ENCODE measurements at regions not wholly inside any gene's neighbourhood (a gene's known extent, or its start where the extent isn't known, plus 50 kb on each side); places are given as distances from the start of the nearest gene placed in this dataset.

GRCh38 chr20:60478533-60478932, 520.3 kb downstream of the CDH26 start:
- intact Hi-C loops (cut with DNase I; ENCODE audit: low total_unique reads) = no loop called here
- no peaks in the 10 kb centered on the region for H3K36me3 ChIP-seq
- no peak overlapping the region for H3K27ac ChIP-seq
- TF ChIP-seq CTCF (IDR thresholded peaks at IDR 0.05) = no peak
- TF ChIP-seq POLR2A (IDR thresholded peaks at IDR 0.05) = no peak
- no peak overlapping the region for H3K4me3 ChIP-seq
- no peaks in the 10 kb centered on the region for H3K4me1 ChIP-seq
- no peak for DNase-seq
- H3K27me3 ChIP-seq = no peaks in the 10 kb centered on the region
- no peaks in the 10 kb centered on the region for H3K9me3 ChIP-seq

- no peak for TF ChIP-seq POLR2A (IDR thresholded peaks at IDR 0.05)
- TF ChIP-seq CTCF (IDR thresholded peaks at IDR 0.05) = no peak
- no peak overlapping the region for H3K27ac ChIP-seq
Observed at GRCh38 chr20:60480950-60481742, 522.9 kb downstream of the CDH26 start.

DNA sequence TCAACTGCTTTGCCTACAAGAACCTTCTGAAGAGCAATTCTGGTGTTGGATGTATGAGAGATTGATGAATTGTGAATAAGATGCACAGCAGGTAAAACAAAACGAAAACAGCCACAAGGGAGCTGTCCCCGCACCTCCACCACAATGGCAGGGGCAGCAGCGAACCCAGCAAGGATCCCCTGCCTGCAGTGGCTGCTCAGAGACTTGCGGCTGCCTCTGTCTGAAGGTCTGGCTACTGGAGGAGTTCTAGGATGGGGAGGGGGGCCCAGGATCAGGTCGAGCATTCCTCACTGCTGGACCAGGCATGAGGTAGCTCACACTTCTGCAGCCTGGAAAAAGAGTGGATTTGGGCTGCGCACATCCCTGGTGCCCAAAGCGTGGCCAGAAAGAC, 523.5 kb downstream of the CDH26 start:
- no peak for DNase-seq
- H3K9me3 ChIP-seq = no peaks in the 10 kb centered on the region
- H3K4me3 ChIP-seq = no peak overlapping the region
- no peak overlapping the region for H3K27ac ChIP-seq
- H3K36me3 ChIP-seq = no peaks in the 10 kb centered on the region
- H3K4me1 ChIP-seq = no peaks in the 10 kb centered on the region
- H3K27me3 ChIP-seq = no peaks in the 10 kb centered on the region
- intact Hi-C loops (cut with DNase I; ENCODE audit: low total_unique reads) = no loop called here
- TF ChIP-seq CTCF (IDR thresholded peaks at IDR 0.05) = no peak
- no peak for TF ChIP-seq POLR2A (IDR thresholded peaks at IDR 0.05)

More at GRCh38 chr20:60480950-60481742, 522.9 kb downstream of the CDH26 start:
- H3K36me3 ChIP-seq = no peaks in the 10 kb centered on the region
- no peak for DNase-seq
- H3K4me1 ChIP-seq = no peaks in the 10 kb centered on the region
- intact Hi-C loops (cut with DNase I; ENCODE audit: low total_unique reads) = no loop called here
- H3K4me3 ChIP-seq = no peak overlapping the region
- no peaks in the 10 kb centered on the region for H3K27me3 ChIP-seq
- no peaks in the 10 kb centered on the region for H3K9me3 ChIP-seq

DNA sequence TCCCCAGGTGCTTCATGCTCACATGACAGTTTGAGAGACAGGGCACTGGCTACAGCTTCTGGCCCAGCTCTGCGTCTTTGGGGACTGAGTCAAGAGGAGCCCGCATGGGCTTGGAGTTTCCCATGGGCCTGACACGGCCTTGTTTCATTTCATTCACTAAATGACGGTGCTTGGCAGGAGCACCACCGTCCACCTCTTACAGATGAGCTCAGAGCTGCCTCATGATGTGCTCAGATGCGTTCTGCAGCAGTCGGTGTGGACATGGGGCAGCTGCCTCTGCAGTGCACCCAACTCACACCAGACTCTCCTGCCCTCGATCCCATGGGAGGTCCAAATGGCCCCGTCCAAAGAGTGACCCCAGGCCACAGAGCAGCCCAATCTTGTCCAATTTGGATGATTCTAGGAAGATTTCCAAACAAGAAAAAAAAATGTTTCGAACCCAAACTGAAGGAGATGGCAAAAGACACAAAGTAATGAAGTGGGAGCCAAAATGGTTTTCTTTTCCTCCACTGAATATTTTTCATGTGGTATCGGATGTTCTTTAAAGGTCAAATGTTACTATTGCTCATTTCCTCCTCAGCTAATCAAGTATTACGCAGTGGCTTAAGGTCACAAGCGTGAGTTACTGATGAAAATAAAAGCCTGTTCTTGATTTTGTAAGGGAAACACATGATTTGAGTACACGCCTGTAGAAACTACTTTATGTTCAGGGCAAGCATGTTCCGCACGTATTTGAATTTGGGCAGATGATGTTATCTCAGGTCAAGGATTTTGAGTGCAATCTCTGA, 524.2 kb downstream of the CDH26 start:
- H3K9me3 ChIP-seq = no peaks in the 10 kb centered on the region
- intact Hi-C loops (cut with DNase I; ENCODE audit: low total_unique reads) = no loop called here
- TF ChIP-seq CTCF (IDR thresholded peaks at IDR 0.05) = no peak
- TF ChIP-seq POLR2A (IDR thresholded peaks at IDR 0.05) = no peak
- no peaks in the 10 kb centered on the region for H3K27me3 ChIP-seq
- H3K27ac ChIP-seq = no peak overlapping the region
- DNase-seq = no peak
- H3K4me1 ChIP-seq = no peaks in the 10 kb centered on the region
- no peaks in the 10 kb centered on the region for H3K36me3 ChIP-seq
- no peak overlapping the region for H3K4me3 ChIP-seq

DNA sequence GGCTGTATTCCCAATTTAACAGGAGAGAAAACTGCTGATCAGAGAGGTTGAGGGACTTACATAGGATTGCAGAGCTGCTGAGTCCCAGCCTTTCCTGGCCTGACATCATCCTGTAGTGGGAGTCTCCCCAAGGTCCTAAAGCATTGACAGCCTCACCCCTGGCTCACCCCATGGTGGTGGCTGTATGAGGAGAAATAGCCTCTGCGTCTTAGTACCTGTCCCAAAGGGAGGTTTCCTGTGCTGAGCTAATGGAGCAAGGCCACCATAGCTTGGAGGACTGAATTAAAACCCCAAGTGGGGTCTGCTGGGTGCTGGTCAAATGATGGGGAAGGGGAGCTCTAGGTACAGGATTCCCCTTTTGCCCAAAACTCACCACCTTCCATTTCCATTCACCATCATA, 525.1 kb downstream of the CDH26 start:
- intact Hi-C loops (cut with DNase I; ENCODE audit: low total_unique reads) = no loop called here
- no peaks in the 10 kb centered on the region for H3K36me3 ChIP-seq
- TF ChIP-seq POLR2A (IDR thresholded peaks at IDR 0.05) (no peak), CTCF (IDR thresholded peaks at IDR 0.05) (no peak)
- no peaks in the 10 kb centered on the region for H3K9me3 ChIP-seq
- H3K4me1 ChIP-seq = no peaks in the 10 kb centered on the region
- no peak for DNase-seq
- H3K27me3 ChIP-seq = no peaks in the 10 kb centered on the region
- no peak overlapping the region for H3K27ac ChIP-seq
- no peak overlapping the region for H3K4me3 ChIP-seq

Data from uterus (tissue), 3 donors.